Suprapubic skin (tissue), 4 donors: ENCODE measurements at regions not wholly inside any gene's neighbourhood (a gene's known extent, or its start where the extent isn't known, plus 50 kb on each side); places are given as distances from the start of the nearest gene placed in this dataset.

Experiments
- DNase-seq, 2 donors: peaks; one replicate each; pipeline ENCODE4 v3.0.0-alpha.2; 2019; ENCODE audit warnings: low spot score in 2 of 2
- H3K27ac ChIP-seq: fragments of 200-600 bp; sonication (generic); one replicate; pipeline ENCODE4 v1.5.1; 2019
- H3K27me3 ChIP-seq: fragments of 200-600 bp; sonication (generic); one replicate; pipeline ENCODE4 v1.5.1; 2019
- H3K36me3 ChIP-seq: fragments of 200-600 bp; sonication (generic); one replicate; pipeline ENCODE4 v1.5.1; 2019
- H3K4me1 ChIP-seq: fragments of 200-600 bp; sonication (generic); one replicate; pipeline ENCODE4 v1.5.1; 2019
- H3K4me3 ChIP-seq: fragments of 200-600 bp; sonication (generic); one replicate; pipeline ENCODE4 v1.5.1; 2019; ENCODE audit warnings: mild to moderate bottlenecking
- H3K9me3 ChIP-seq: fragments of 200-600 bp; sonication (generic); one replicate; pipeline ENCODE4 v1.5.1; 2019
- CTCF ChIP-seq, 2 donors: fragments of 200-600 bp in 1 of 2; fragments of 450-650 bp in 1 of 2; sonication (generic) in 1 of 2; IDR thresholded peaks; one replicate each; pipeline ENCODE4 v1.5.1; 2016 to 2019; ENCODE audit warnings: antibody characterized with exemption in 2 of 2, mild to moderate bottlenecking in 1 of 2, moderate library complexity in 1 of 2
- EP300 ChIP-seq: sonication (generic); formaldehyde crosslinking; IDR thresholded peaks from one replicate; pipeline ENCODE4 v1.6.1; 2017; ENCODE audit warnings: antibody characterized with exemption
- POLR2A ChIP-seq, 2 donors: fragments of 450-650 bp; IDR thresholded peaks; one replicate each; pipeline ENCODE4 v1.6.1; 2017; ENCODE audit warnings: antibody characterized with exemption in 2 of 2, mild to moderate bottlenecking in 2 of 2, moderate library complexity in 2 of 2
- POLR2AphosphoS5 ChIP-seq, 3 donors: sonication (generic); formaldehyde crosslinking; IDR thresholded peaks; one replicate each; pipeline ENCODE4 v1.6.1; 2017; ENCODE audit warnings: antibody characterized with exemption in 3 of 3
- WGBS: methylation state at CpG from one replicate; pipeline ENCODE4 v1.1.5; 2018; 5-methylcytosine and 5-hydroxymethylcytosine counted together

- Histone ChIP-seq H3K9me3 (no peaks in the 10 kb centered on the region), H3K27me3 (peaks cover 15% of the 10 kb centered on the region), H3K4me1 (peaks cover 22% of the 10 kb centered on the region), H3K4me3 (no peak overlapping the region), H3K27ac (no peak overlapping the region), H3K36me3 (no peaks in the 10 kb centered on the region)
- 67% methylated on average over 1 of the region's 1 CpG for WGBS
- no peak for DNase-seq
- TF ChIP-seq POLR2A (IDR thresholded peaks at IDR 0.05): no peak
- no peak for TF ChIP-seq CTCF (IDR thresholded peaks at IDR 0.05)
- TF ChIP-seq POLR2AphosphoS5 (IDR thresholded peaks at IDR 0.05): no peak
- TF ChIP-seq EP300: no peak
Observed at GRCh38 chr17:73956169-73956568, 247.3 kb upstream of the RPL38 start.

GRCh38 chr17:73956595-73957465 lies 246.6 kb upstream of the RPL38 start:
- H3K27me3 ChIP-seq: peaks cover 14% of the 10 kb centered on the region
- no peak overlapping the region for H3K27ac ChIP-seq
- no peaks in the 10 kb centered on the region for H3K36me3 ChIP-seq
- TF ChIP-seq CTCF (IDR thresholded peaks at IDR 0.05): peak in 1 of 2 donors; percentile 39
- no peak for TF ChIP-seq POLR2A (IDR thresholded peaks at IDR 0.05)
- no peak for TF ChIP-seq POLR2AphosphoS5 (IDR thresholded peaks at IDR 0.05)
- TF ChIP-seq EP300: no peak
- 57% methylated on average over 11 of the region's 15 CpGs for WGBS
- no peak overlapping the region for H3K4me3 ChIP-seq
- DNase-seq: peak in 1 of 2 donors; percentile 47
- H3K4me1 ChIP-seq: peaks cover 22% of the 10 kb centered on the region
- no peaks in the 10 kb centered on the region for H3K9me3 ChIP-seq

GRCh38 chr17:73957564-73957963 lies 245.9 kb upstream of the RPL38 start:
- no peaks in the 10 kb centered on the region for H3K36me3 ChIP-seq
- TF ChIP-seq EP300 (no peak), POLR2AphosphoS5 (IDR thresholded peaks at IDR 0.05) (no peak), POLR2A (IDR thresholded peaks at IDR 0.05) (no peak), CTCF (IDR thresholded peaks at IDR 0.05) (no peak)
- no peak overlapping the region for H3K4me3 ChIP-seq
- H3K27me3 ChIP-seq: peaks cover 6% of the 10 kb centered on the region
- H3K9me3 ChIP-seq: no peaks in the 10 kb centered on the region
- WGBS: 53% methylated on average over 6 of the region's 6 CpGs
- no peak overlapping the region for H3K27ac ChIP-seq
- peak in 1 of 2 donors; percentile 49 for DNase-seq
- peaks cover 16% of the 10 kb centered on the region for H3K4me1 ChIP-seq

- H3K27me3 ChIP-seq: no peaks in the 10 kb centered on the region
- TF ChIP-seq EP300: no peak
- 74% methylated on average over 4 of the region's 4 CpGs for WGBS
- no peaks in the 10 kb centered on the region for H3K36me3 ChIP-seq
- no peak overlapping the region for H3K4me3 ChIP-seq
- DNase-seq: no peak
- H3K4me1 ChIP-seq: peaks cover 9% of the 10 kb centered on the region
- no peaks in the 10 kb centered on the region for H3K9me3 ChIP-seq
- no peak overlapping the region for H3K27ac ChIP-seq
Observed at GRCh38 chr17:73958453-73958852, 245.0 kb upstream of the RPL38 start.

GRCh38 chr17:73960469-73960868 lies 243.0 kb upstream of the RPL38 start:
- H3K27ac ChIP-seq: no peak overlapping the region
- H3K9me3 ChIP-seq: no peaks in the 10 kb centered on the region
- H3K4me3 ChIP-seq: no peak overlapping the region
- H3K4me1 ChIP-seq: peaks cover 6% of the 10 kb centered on the region
- H3K36me3 ChIP-seq: no peaks in the 10 kb centered on the region
- no peak for TF ChIP-seq CTCF (IDR thresholded peaks at IDR 0.05)
- TF ChIP-seq POLR2AphosphoS5 (IDR thresholded peaks at IDR 0.05): no peak
- TF ChIP-seq EP300: no peak
- no peak for TF ChIP-seq POLR2A (IDR thresholded peaks at IDR 0.05)
- H3K27me3 ChIP-seq: no peaks in the 10 kb centered on the region
- DNase-seq: peak in 1 of 2 donors; percentile 3
